ENCODE measurements at regions not wholly inside any gene's neighbourhood (a gene's known extent, or its start where the extent isn't known, plus 50 kb on each side); places are given as distances from the start of the nearest gene placed in this dataset.

DNA sequence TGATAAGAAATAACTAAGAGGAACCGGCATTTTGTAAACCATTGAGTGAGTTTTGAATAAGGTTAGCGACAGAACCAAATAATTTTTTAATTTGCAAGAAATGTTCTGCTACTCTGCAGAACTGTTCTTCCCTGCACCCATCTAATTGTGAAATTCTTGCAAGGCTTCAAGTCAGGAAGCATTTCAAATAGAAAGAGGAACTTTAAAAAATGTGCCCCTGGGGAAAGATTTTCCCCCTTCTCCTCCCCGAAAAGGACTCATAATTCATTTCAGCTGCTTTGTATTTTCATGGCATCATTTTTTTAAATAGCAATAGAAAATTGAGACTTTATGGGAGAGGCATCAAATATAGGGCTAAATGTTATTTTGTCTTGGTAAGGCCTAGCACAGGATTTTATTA lies 180.9 kb upstream of the ANKRD55 start:
- H3K4me3 ChIP-seq (ENCODE audit: low read depth, low read length) = no peak overlapping the region
- Mint-ChIP-seq H3K4me3 (no peak overlapping the region), H3K4me1 (peaks cover 13 to 33% (median 27%) of the 10 kb centered on the region in 4 donors), H3K36me3 (no peaks in the 10 kb centered on the region), H3K27ac (no peak overlapping the region), H3K27me3 (peaks cover 3% of the 10 kb centered on the region), H3K9me3 (peaks cover 0 to 10% (median 3%) of the 10 kb centered on the region in 7 donors)
- DNase-seq (no peak), ATAC-seq (ENCODE audit: low read depth in 2 of 2) (no peak)
- H3K27me3 ChIP-seq (ENCODE audit: control insufficient read depth, insufficient read depth, low read length) = no peaks in the 10 kb centered on the region
- no peak overlapping the region for H3K27ac ChIP-seq (ENCODE audit: insufficient read depth, low read length, poor library complexity, severe bottlenecking)
- peaks cover 9% of the 10 kb centered on the region for H3K4me1 ChIP-seq (ENCODE audit: control insufficient read depth, insufficient read depth, low read length, poor library complexity, severe bottlenecking)
- peaks cover 0 to 6% of the 10 kb centered on the region in 2 experiments for H3K9me3 ChIP-seq (ENCODE audit: control insufficient read depth in 2 of 2, low read length in 2 of 2)
- H3K36me3 ChIP-seq (ENCODE audit: control insufficient read depth, insufficient read depth, low read length) = no peaks in the 10 kb centered on the region

DNA sequence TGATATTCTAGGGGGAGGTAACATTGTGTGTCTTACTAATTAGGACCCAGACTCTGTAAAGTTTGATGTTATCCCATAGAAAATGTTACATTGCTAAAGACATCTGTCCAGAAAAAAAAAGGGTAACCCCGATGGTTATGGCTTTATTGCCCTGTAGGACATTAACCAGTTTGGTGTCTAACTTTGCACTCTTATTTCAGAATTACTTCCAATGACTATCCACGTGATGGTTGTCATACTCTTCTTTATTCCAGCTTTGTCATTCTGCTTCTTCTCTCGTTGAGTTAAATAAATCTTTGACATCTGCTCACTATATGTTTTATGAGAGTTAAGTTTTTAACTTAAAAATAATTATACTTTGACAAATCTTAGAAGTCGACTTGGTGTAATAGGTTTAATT lies 180.4 kb upstream of the ANKRD55 start:
- Mint-ChIP-seq H3K4me3 (no peak overlapping the region), H3K27me3 (no peaks in the 10 kb centered on the region), H3K36me3 (no peaks in the 10 kb centered on the region), H3K4me1 (peaks cover 13 to 33% (median 27%) of the 10 kb centered on the region in 4 donors), H3K27ac (no peak overlapping the region), H3K9me3 (peaks cover 0 to 5% (median 3%) of the 10 kb centered on the region in 7 donors)
- DNase-seq (no peak), ATAC-seq (ENCODE audit: low read depth in 2 of 2) (no peak)
- no peaks in the 10 kb centered on the region for H3K36me3 ChIP-seq (ENCODE audit: control insufficient read depth, insufficient read depth, low read length)
- H3K27me3 ChIP-seq (ENCODE audit: control insufficient read depth, insufficient read depth, low read length) = no peaks in the 10 kb centered on the region
- peaks cover 9% of the 10 kb centered on the region for H3K4me1 ChIP-seq (ENCODE audit: control insufficient read depth, insufficient read depth, low read length, poor library complexity, severe bottlenecking)
- H3K27ac ChIP-seq (ENCODE audit: insufficient read depth, low read length, poor library complexity, severe bottlenecking) = no peak overlapping the region
- H3K4me3 ChIP-seq (ENCODE audit: low read depth, low read length) = peak overlapping the region; percentile 6
- peaks cover 0 to under 1% of the 10 kb centered on the region in 2 experiments for H3K9me3 ChIP-seq (ENCODE audit: control insufficient read depth in 2 of 2, low read length in 2 of 2)

DNA sequence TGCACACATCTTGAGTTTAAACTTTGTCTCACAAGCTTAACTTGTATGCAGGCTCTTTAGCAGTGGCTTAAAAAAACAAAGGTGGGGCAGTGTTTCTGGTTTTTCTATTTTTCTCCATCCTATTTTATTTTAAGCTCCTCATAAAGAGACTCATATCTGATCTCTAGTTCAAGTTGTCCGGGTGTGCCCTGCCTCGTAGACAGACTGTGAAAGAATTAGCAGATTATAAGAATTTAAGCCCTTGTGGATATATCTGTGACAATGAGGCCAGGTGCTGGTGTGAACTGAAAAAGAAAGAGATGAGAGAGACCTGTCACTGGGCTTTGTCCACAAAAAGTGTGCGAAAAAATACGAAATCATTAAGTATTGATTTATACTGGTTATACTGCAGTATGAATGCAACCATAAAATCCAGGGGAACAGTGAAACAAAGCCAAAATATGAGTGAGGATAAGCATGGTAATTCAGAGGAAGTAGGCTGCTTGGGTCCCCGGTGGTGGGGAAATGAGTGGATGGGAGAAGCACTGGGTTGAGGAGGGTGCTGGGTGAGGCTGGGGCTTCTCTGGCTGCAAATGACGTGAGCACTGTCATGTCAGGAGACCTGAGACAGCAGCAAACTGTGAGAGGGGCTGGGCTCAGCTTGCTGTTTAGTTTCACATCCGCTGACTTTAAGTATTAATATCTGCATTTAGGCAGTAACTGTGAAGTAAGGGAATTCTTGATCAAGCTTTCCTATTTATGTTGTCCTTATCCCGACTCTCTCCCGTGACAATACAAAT lies 179.7 kb upstream of the ANKRD55 start:
- H3K4me3 ChIP-seq (ENCODE audit: low read depth, low read length) = peak overlapping the region; percentile 6
- no peaks in the 10 kb centered on the region for H3K9me3 ChIP-seq (ENCODE audit: control insufficient read depth in 2 of 2, low read length in 2 of 2)
- H3K27me3 Mint-ChIP-seq = no peaks in the 10 kb centered on the region
- H3K36me3 ChIP-seq (ENCODE audit: control insufficient read depth, insufficient read depth, low read length) = no peaks in the 10 kb centered on the region
- no peaks in the 10 kb centered on the region for H3K27me3 ChIP-seq (ENCODE audit: control insufficient read depth, insufficient read depth, low read length)
- H3K4me1 ChIP-seq (ENCODE audit: control insufficient read depth, insufficient read depth, low read length, poor library complexity, severe bottlenecking) = peaks cover 9% of the 10 kb centered on the region
- H3K4me3 Mint-ChIP-seq = peak overlapping the region in 1 of 4 donors; percentile 13
- DNase-seq = peak in 2 of 3 donors; percentile 9 to 54
- H3K27ac Mint-ChIP-seq = peak overlapping the region; percentile 4 to 68 (median 7)
- H3K27ac ChIP-seq (ENCODE audit: insufficient read depth, low read length, poor library complexity, severe bottlenecking) = no peak overlapping the region
- H3K36me3 Mint-ChIP-seq = no peaks in the 10 kb centered on the region
- peak; percentile 70 to 77 for ATAC-seq (ENCODE audit: low read depth in 2 of 2)
- peaks cover 13 to 33% (median 27%) of the 10 kb centered on the region in 4 donors for H3K4me1 Mint-ChIP-seq
- peaks cover 0 to 2% (median 0%) of the 10 kb centered on the region in 7 donors for H3K9me3 Mint-ChIP-seq

DNA sequence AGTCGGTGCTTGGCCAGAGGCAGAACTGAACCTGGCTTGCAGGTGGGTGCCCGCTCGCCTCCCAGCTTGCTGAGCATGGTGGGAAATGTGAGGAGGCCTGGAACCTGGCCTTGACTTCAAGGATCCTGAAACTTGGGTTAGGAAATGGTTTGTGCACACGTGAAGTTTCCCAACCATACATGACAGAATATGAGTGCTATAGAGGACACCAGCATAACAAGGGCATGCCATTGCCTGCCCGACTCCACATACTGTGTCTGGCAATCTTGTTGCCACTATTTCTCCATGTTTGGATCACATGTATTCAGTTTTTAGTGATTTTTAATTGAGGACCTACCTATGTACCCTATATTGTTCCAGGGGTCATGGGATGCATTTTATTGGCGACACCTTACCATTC lies 177.6 kb upstream of the ANKRD55 start:
- ATAC-seq (ENCODE audit: low read depth in 2 of 2) (no peak), DNase-seq (no peak)
- Mint-ChIP-seq H3K27me3 (no peaks in the 10 kb centered on the region), H3K27ac (peak overlapping the region in 1 of 3 donors; percentile 42), H3K9me3 (peaks cover 0 to under 1% (median 0%) of the 10 kb centered on the region in 7 donors), H3K4me1 (peaks cover 9 to 35% (median 22%) of the 10 kb centered on the region in 4 donors), H3K4me3 (no peak overlapping the region), H3K36me3 (no peaks in the 10 kb centered on the region)
- H3K9me3 ChIP-seq (ENCODE audit: control insufficient read depth in 2 of 2, low read length in 2 of 2) = no peaks in the 10 kb centered on the region
- H3K4me3 ChIP-seq (ENCODE audit: low read depth, low read length) = no peak overlapping the region
- no peaks in the 10 kb centered on the region for H3K36me3 ChIP-seq (ENCODE audit: control insufficient read depth, insufficient read depth, low read length)
- peaks cover 7% of the 10 kb centered on the region for H3K4me1 ChIP-seq (ENCODE audit: control insufficient read depth, insufficient read depth, low read length, poor library complexity, severe bottlenecking)
- no peak overlapping the region for H3K27ac ChIP-seq (ENCODE audit: insufficient read depth, low read length, poor library complexity, severe bottlenecking)
- no peaks in the 10 kb centered on the region for H3K27me3 ChIP-seq (ENCODE audit: control insufficient read depth, insufficient read depth, low read length)

DNA sequence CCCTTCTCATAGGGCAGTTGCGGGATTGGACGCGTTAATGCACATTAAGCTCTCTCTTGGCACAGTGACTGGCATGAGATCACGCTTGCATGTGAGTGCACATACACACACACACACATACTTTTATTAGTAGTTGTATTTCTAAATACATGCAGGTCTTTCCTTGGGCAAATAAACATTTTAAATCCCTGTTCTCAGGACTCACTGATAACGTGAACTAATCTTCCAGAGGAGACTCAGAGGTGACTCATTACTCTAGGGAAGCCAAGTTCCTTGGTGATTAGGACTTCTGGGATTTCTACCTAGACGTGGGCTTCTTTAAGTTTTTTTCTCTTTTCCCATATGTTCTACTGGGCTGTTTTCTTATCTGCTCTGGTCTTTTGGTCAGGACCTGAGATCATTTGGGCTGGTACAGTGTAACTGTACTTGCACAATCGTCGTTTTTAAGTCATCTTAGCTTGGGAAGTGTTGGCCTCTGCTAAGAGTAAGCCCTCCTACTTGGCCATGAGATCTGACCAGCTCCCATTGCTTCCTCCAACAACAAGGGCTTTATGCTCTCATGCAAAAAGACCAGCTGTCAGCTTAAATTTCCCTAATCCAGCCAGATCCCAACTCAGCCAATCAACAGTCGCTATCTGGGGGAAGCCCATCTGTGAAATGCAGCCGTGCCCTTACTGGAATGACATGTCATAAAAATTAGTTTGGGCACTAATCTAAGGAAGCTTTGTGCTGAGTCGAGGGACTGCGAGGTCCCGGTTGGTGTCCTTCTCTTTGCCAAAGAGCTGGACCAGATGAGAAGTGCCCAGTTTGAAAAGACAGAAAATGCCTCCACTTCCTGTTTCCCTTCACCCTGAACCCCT lies 176.4 kb upstream of the ANKRD55 start:
- DNase-seq (no peak), ATAC-seq (ENCODE audit: low read depth in 2 of 2) (no peak)
- H3K27ac Mint-ChIP-seq = no peak overlapping the region
- peaks cover 8 to 26% (median 15%) of the 10 kb centered on the region in 4 donors for H3K4me1 Mint-ChIP-seq
- Histone ChIP-seq H3K4me1 (ENCODE audit: control insufficient read depth, insufficient read depth, low read length, poor library complexity, severe bottlenecking) (no peaks in the 10 kb centered on the region), H3K4me3 (ENCODE audit: low read depth, low read length) (no peak overlapping the region), H3K27ac (ENCODE audit: insufficient read depth, low read length, poor library complexity, severe bottlenecking) (no peak overlapping the region), H3K9me3 (ENCODE audit: control insufficient read depth in 2 of 2, low read length in 2 of 2) (no peaks in the 10 kb centered on the region), H3K27me3 (ENCODE audit: control insufficient read depth, insufficient read depth, low read length) (no peaks in the 10 kb centered on the region), H3K36me3 (ENCODE audit: control insufficient read depth, insufficient read depth, low read length) (no peaks in the 10 kb centered on the region)
- no peak overlapping the region for H3K4me3 Mint-ChIP-seq
- no peaks in the 10 kb centered on the region for H3K27me3 Mint-ChIP-seq
- H3K9me3 Mint-ChIP-seq = no peaks in the 10 kb centered on the region
- H3K36me3 Mint-ChIP-seq = no peaks in the 10 kb centered on the region

DNA sequence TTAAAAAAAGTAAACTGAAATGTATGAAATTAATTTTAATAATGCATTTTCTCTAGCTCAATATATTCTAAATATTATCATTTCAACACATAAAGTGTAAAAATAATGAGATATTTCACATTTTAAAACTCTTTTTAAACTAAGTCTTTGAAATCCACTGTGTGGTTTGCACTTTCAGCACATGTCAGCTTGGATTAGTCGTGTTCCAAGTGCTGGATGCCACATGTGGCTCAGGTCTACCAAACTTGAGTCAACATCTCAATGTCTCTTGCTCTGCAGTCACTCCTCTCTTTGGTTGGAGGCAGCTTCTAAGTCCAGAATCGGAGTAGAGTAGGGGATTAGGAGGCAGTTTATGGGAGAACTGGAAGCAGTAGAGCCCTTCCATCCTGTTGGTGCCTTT lies 173.7 kb upstream of the ANKRD55 start:
- Histone ChIP-seq H3K4me3 (ENCODE audit: low read depth, low read length) (no peak overlapping the region), H3K27me3 (ENCODE audit: control insufficient read depth, insufficient read depth, low read length) (no peaks in the 10 kb centered on the region), H3K4me1 (ENCODE audit: control insufficient read depth, insufficient read depth, low read length, poor library complexity, severe bottlenecking) (no peaks in the 10 kb centered on the region), H3K27ac (ENCODE audit: insufficient read depth, low read length, poor library complexity, severe bottlenecking) (no peak overlapping the region), H3K36me3 (ENCODE audit: control insufficient read depth, insufficient read depth, low read length) (no peaks in the 10 kb centered on the region), H3K9me3 (ENCODE audit: control insufficient read depth in 2 of 2, low read length in 2 of 2) (no peaks in the 10 kb centered on the region)
- no peak for ATAC-seq (ENCODE audit: low read depth in 2 of 2)
- no peak overlapping the region for H3K27ac Mint-ChIP-seq
- peaks cover 5% of the 10 kb centered on the region for H3K27me3 Mint-ChIP-seq
- no peak for DNase-seq
- no peaks in the 10 kb centered on the region for H3K9me3 Mint-ChIP-seq
- H3K4me1 Mint-ChIP-seq = peaks cover 0 to 5% (median under 1%) of the 10 kb centered on the region in 4 donors
- no peaks in the 10 kb centered on the region for H3K36me3 Mint-ChIP-seq
- no peak overlapping the region for H3K4me3 Mint-ChIP-seq

DNA sequence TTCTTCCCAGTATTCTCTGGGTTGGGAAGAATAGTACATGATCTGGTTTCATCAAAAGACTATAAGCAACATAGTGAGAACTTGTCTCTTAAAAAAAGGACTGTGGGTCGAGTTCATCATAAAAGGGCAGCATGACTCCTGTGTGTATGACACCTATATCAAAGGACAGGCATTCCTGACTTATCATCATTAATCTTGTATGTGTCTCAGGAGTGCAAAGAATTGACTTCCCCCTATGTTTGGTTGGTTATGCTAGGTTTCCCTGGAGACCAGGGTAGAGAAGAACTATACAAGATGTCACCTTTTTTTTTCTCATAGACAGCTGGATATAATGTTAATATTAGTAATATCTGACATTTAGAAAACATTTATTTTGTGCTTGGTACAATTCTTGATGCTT lies 173.1 kb upstream of the ANKRD55 start:
- H3K27me3 ChIP-seq (ENCODE audit: control insufficient read depth, insufficient read depth, low read length) = no peaks in the 10 kb centered on the region
- DNase-seq = no peak
- no peak for ATAC-seq (ENCODE audit: low read depth in 2 of 2)

More for the DNA sequence above, 173.1 kb upstream of the ANKRD55 start:
- H3K4me1 Mint-ChIP-seq = peaks cover 0 to 5% (median 0%) of the 10 kb centered on the region in 4 donors
- no peaks in the 10 kb centered on the region for H3K4me1 ChIP-seq (ENCODE audit: control insufficient read depth, insufficient read depth, low read length, poor library complexity, severe bottlenecking)
- peaks cover 5% of the 10 kb centered on the region for H3K27me3 Mint-ChIP-seq
- no peaks in the 10 kb centered on the region for H3K9me3 ChIP-seq (ENCODE audit: control insufficient read depth in 2 of 2, low read length in 2 of 2)
- H3K36me3 ChIP-seq (ENCODE audit: control insufficient read depth, insufficient read depth, low read length) = no peaks in the 10 kb centered on the region
- no peaks in the 10 kb centered on the region for H3K36me3 Mint-ChIP-seq
- H3K4me3 ChIP-seq (ENCODE audit: low read depth, low read length) = no peak overlapping the region
- no peak overlapping the region for H3K27ac Mint-ChIP-seq
- no peaks in the 10 kb centered on the region for H3K9me3 Mint-ChIP-seq
- H3K4me3 Mint-ChIP-seq = no peak overlapping the region
- H3K27ac ChIP-seq (ENCODE audit: insufficient read depth, low read length, poor library complexity, severe bottlenecking) = no peak overlapping the region

Data from CD4-positive, CD25-positive, alpha-beta regulatory T cell (primary cell).